Globus pallidus (tissue), 1 donor: ENCODE measurements at regions not wholly inside any gene's neighbourhood (a gene's known extent, or its start where the extent isn't known, plus 50 kb on each side); places are given as distances from the start of the nearest gene placed in this dataset.

ENCODE experiments used
- DNase-seq: peaks from one replicate; pipeline ENCODE4 v3.0.0-alpha.2; 2015; ENCODE audit warnings: low spot score

DNA sequence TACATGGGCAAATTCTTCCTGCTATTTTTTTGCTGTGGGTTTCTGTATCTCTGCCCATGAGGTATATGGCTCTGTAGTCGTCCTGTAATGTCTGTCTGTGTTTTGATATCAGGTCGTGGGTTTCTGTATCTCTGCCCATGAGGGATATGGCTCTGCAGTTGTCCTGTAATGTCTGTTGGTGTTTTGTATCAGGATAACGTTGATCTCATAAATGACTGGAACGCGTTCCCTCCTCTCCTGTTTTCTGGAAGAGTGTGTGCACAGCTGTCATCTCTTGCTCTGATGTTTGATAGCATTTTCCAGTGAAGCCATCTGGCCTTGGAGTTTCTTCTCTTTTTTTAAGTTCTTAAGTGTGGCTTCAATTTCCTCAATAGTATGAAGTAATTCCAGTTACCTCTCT lies 57.2 kb downstream of the SOX1 start:
- DNase-seq, result no peak

DNA sequence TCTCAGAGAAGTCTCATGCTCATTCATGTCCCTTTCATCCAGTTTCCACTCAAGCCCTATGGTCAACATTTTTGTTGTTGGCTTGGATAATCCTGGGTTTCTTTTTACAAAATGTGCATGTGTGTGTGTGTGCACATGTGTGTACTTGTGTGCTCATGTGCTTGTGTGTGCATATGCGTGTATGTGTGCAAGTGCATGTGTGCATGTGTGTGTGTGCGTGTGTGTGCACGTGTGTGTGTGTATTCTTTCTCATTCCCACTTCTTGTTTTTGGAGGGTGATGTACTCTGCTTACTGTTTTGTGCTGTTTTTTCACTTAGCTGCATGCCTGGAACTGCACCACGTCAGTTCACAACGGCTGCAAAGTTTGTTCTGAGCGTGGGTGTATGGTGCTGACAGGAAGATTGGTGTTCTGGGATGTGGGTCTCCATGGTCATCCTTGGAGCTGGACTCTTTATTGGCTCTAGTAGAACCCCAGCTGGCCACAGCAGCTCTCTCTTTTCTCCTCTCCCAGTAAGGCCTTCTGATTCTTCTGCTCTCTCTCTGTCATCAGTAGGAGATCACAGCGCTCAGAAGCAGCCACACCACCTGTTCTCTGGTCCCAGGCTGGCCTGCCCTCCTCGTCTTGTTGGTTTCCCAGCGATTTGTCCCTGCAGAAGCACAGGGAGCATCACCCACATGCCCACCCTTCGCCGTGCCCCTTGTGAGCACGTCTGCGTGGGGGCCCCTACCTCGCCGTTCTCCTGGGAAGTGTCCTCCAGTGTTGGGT lies 60.8 kb downstream of the SOX1 start:
- DNase-seq, result no peak

DNA sequence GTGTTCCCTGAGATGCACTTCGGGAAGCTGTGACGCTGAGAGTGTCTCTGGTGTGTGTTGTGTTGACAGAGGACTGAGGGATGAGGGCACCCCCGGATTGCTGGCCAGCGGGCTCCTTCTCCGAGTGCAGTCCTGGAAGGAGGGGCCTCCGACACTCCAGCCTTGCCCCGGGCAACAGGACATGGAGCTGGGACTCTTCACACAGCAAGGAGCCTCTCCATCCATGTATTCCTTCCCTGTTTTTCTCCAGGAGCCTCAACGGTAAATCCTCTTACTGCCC lies 61.3 kb downstream of the SOX1 start:
- DNase-seq, result no peak

DNA sequence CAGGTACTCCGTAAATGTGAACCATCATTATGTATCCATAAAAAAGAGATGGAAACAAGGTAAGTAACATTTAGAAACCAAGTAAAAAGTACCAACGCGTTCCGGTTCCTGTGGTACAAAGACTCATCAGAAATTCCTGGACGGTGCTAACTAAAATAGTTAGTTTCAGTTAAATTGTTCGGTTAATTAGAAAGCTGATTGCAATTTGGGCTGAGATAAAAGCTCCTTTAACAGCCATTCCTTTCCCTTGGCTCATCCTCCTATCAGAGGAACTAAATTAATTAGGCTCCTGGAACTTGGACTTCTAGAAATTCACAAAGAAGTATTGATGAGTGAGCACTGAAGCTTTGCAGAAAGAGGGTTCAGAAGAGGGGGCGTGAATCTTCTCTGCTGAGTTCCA lies 63.5 kb downstream of the SOX1 start:
- no peak for DNase-seq

DNA sequence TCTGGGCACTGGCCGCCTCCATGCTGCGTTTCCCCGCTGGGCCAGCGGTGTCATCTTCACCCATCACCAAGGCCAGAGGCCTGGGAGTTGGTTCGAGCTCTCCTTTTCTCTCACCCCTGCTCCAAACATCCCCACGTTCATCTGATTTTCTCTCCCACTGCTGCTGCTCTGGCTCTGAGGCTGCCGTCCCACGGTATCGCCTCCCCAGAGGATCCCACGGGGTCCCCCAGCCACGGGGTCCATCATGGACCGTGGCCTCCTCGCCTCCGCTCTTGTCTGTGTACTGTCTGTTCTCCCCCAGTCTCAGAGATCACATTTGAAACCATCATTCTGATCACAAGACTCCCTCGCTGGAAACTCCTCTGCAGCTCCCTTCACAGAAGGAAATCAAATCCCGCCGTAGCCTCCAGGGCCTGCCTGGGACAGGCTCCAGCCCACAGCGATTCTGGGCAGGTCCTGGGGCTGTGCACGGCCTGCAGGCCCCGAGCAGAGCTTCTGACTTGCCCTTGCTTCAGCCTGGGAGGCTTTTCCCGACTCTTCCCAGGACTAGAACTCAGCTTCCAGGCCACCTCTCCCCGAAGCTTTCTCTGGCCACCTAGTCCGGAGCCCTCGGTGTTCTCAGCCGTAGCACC lies 64.2 kb downstream of the SOX1 start:
- DNase-seq, result no peak

DNA sequence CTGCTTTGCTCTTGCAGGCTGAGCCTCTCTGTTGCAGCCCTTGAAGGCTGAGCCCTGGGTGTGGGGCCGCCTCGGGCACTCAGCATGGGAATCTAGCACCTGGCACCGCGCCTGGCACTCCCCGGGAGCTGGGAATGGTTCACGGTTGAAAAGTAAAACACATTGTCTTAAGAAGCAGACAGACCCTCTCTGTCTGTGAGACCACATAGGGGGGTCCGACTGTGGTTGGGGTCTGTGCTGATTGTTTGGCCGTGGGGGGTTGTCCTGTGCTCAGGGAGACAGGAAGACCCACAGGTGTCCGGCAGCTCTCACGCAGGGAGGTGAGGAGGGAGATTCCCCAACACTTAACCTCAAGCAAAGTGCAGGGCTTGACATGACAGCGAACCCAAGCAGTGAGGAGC lies 64.8 kb downstream of the SOX1 start:
- no peak for DNase-seq

DNA sequence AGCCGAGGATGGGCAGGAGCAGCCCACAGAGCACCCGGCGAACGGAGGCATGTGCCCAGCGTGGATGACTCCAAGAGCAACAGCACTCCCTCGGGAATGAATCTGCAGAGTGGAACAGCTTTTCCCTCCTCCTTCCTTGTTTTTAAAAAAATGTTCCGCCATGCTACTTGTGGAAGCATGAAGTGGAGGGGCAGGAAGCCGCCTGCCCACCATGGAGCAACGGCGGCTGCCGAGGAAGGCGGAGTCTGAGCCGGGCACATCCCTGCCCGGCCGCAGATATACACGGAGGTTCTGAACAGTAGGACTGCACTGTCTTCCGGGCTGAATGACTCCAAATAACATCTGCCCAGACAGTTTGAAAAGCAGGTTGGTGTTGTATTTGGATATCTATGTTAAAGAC lies 65.2 kb downstream of the SOX1 start:
- no peak for DNase-seq

DNA sequence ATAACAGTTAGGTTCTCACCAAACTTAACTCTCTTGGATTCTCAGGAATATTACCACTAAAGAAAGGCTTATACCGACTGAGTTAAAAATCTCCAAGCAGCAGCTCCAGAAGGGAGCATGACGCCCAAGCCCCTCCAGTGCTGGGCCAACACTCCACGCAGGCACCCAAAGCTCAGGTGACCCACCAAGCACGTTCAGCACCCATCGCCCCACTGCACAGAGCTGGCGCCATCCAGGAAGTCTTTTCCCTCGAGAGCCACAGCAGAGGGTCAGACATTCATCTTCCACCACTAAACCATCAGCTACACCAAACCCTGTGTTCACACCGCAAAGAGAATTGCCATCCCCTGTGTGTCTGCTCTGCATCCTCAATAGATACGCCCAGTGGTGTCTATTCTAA lies 65.7 kb downstream of the SOX1 start:
- no peak for DNase-seq

DNA sequence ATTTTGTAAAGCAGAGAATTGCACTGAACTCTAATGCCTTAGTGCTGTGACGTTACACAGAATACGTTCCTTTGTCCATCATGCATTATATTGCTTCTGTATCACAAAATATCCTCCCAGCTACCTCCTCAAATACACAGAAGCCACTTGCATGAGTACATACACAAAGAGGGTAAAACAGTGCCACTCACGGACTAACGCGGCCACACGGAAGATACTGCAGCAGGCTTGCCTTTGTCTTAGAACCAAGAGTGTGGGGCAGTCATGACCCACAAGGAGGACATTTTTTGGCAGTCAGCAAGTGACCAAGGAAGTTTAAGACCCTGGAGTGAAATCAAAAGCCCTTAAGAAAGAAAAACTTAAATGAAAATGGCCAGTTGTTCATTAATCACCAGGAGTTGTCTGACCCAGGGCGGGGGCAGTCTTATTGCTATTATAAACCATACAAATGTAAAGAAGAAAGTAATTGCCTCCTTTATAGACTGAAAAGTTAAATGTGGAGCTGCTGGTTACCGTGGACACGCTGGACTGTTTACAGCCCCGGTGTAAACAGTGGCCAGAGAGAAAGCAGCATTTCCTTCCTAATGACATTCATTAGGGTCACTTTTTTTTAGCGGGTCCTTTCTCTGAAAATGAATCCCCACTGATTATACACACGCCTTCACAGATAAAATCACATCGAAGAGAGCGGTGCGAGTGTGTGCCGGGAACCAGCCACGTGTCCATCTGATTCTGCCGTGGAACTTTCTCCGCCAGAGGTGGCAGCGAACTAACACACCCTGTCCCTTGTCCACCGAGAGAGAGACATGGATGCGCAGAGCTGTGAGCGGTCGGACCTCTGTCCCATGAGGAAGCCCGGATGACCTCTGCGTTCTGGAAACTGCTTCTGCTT lies 66.8 kb downstream of the SOX1 start:
- no peak for DNase-seq

DNA sequence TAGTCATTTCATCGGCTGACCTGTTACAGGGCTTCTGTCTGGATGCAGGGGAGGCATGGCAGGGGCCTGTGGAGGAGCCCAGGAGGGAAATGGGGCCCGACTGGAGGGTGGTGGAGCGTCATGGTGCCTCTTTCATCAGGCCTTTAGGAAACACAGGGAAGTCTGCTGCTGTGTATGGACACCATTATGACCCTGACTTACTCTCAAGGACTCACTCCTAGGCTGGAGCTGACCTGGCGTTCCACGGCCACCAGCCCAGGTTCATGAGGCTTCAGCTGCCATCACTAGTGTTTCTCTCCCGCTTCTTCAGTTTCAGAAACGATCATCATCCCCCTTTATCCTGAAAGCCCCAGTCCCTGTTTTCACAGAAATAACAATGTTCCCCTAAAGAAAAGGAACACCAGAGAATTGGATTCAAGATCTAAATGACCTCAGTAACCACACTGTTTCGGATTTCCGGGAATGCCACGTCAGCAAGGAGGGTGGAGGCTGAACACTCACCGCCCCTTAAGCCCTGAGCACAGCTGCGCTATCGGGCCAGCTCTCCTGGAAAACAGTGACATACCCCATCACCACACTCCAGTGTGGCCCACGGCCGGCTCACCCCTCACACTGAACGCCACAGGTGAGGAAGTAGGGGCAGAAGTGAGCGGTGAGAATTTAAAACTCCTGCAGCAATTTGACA lies 67.6 kb downstream of the SOX1 start:
- DNase-seq, result no peak

DNA sequence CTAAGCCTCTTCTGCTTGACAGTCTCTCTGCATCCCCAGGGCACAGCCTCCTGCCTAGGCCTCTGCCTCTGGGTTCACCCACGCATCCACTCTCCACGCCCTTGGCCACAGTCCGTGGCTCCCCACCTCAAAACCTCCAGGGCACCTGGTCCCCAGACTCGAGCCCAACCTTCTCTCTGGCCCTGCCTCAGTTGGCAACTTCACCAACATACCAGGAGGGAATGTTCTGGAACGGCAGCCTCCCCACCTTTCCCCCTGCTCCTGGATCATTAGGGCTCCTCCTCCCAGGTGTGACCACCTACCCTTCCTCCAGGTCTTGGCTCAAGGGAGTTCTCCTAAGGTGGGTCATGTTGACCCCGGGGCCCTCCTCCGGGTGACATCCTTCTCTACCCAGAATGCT lies 69.1 kb downstream of the SOX1 start:
- no peak for DNase-seq

DNA sequence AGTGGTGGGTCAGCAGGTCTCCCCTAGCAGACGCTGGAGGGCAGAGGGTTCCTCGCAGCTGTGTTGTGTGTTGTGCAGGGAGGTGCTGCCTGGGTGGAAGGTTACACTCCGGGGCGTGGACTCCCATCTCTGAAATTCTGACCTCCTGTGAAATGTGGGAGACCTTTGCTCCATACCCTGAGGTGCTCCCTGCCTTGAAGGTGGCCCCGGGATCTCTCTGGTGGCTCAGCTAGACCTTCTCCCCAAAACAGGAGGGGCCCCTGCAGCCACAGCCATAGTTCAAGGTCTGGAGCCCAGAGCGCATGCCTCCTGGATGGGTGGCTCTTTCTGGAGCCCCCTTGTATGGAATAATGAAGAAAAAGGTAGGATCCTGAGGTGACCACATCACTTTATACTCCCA lies 70.2 kb downstream of the SOX1 start:
- DNase-seq, result no peak

DNA sequence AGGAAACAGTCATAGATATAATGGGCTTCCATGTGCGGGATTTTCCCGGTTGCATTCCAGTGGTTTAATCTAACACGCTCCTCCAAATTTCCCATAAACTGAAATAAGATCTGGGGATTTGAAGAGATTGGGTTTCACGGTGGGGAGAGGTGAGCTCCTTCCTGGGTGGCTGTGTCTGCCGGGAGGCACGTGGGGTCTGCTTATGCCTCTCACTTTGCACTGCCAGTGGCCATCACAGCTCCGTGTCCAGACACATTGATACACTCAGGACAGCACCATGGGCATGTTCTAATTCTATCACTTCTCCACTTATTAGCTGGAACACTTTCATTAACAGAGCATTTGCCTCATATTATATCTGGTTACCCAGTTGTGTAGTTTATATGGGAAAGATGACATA lies 73.4 kb downstream of the SOX1 start:
- no peak for DNase-seq

DNA sequence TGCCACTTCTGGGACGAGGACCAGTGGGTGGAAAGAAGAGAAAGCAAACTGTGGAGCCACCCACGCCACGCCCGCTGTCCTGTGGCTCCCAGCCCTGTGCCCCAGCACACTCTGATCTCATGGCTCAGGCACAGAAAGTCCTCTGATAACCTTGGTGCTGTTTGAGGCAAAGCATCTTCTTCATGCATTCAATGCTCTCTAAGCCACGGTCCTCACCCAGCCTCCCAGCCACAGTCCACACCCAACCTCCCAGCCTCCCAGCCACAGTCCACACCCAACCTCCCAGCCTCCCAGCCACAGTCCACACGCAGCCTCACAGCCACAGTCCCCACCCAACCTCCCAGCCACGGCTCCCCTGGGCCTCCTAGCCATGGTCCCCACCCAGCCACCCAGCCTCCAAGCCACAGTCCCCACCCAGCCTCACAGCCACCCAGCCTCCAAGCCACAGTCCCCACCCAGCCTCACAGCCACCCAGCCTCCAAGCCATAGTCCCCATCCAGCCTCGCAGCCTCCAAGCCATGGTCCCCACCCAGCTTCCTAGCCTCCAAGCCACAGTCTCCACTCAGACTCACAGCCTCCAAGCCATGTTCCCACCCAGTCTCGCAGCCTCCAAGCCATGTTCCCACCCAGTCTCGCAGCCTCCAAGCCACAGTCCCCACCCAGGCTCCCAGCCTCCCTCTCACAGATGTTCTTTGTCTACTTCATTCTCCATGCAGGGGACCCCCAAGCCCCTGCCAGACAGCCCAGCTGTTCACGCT lies 74.9 kb downstream of the SOX1 start:
- no peak for DNase-seq

DNA sequence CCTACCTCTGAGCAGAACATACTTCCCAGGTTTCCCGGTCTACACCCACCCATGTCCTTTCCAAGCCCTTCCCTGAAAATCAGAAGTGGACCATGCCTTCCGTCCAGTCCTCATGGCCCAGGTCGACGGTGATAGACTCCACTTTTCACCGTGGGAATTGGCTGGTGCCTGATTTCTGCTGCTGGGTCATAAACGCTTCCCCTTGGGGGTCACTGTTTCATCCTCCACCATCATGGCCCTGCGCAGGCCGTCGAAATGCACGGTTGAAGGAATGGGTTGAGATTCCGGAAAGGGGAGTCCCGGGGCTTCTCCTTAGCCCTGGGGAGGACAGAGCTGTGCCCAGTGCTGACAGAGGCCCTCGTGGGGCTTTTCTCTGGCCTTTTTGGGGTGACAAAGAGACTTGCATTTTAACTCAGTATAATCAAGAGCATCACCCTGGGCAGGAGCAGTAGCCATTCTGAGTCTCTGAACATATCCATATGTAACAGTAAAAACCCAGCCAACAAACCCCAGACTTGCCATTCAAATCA lies 75.5 kb downstream of the SOX1 start:
- no peak for DNase-seq

DNA sequence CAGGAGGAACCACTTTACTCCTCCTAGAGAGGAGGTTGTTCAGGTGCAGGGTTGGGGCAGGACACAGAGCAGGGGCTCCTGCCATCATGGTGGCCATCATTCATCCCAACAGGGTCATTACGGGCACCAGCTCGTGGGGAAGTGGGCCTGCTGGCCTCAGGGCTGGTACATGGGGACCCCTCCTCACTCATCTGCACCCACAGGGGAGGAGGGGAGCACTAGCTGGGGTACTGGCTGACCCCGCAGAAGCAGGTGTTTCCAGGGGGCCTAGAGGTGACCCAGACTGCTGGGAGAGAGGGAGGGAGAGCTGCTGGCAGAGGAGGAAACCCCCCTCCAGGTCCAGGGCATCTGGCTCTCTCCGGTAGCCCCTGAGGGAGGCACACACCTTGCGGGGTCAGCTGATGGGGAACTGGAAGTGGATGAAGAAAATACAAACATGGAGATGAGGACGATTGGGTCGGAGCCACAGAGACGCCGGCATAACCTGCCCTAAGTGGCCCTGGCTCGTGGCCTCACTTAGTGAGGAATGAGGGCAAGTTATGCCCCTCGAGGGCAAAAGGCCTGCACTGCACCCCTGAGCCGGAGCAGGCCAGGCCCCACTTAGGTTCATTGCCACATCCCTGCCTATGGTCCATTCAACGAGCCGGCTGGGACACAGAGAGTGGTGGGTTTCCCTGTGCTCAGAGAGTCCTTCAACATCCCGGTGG lies 76.2 kb downstream of the SOX1 start:
- no peak for DNase-seq

DNA sequence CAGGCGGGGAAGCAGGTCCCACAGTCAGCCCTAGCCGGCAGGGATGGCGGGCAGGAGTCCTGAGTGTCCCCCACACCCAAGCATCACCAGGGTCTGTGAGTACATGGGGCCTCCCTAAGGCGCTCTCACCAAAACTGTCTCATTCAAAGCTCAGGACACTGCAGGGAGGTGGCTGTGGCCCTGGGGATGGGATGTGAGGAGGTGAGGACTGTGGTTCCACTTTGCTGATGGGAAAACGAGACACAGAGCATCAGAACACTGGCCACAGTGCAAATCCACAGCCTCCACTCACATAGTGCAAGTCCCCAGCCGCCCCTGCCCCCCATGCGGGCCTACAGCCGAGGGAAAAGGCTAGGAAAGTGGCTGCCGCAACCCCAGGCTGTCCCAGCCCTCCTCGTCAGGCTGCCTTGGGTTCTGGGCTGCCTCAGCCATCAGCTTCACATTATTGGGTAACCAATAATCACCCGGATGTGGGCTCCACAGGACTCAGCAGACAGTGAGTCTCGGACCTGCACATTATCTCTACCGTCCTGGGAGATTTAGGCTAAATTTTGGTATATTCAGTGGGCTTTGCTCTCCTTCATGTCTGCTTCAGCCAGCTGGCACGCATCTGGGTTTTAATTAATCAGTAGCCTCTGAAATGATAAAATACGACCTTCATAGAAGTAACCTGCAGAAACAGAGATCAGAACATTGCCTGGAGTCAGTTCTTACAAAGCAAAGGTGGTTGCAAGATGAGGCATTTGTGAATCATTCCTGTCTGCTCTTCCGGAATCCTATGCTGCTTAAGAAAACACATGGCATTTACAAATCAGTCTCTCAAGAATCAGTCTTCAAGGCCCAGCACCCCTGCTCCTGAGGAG lies 77.0 kb downstream of the SOX1 start:
- no peak for DNase-seq

DNA sequence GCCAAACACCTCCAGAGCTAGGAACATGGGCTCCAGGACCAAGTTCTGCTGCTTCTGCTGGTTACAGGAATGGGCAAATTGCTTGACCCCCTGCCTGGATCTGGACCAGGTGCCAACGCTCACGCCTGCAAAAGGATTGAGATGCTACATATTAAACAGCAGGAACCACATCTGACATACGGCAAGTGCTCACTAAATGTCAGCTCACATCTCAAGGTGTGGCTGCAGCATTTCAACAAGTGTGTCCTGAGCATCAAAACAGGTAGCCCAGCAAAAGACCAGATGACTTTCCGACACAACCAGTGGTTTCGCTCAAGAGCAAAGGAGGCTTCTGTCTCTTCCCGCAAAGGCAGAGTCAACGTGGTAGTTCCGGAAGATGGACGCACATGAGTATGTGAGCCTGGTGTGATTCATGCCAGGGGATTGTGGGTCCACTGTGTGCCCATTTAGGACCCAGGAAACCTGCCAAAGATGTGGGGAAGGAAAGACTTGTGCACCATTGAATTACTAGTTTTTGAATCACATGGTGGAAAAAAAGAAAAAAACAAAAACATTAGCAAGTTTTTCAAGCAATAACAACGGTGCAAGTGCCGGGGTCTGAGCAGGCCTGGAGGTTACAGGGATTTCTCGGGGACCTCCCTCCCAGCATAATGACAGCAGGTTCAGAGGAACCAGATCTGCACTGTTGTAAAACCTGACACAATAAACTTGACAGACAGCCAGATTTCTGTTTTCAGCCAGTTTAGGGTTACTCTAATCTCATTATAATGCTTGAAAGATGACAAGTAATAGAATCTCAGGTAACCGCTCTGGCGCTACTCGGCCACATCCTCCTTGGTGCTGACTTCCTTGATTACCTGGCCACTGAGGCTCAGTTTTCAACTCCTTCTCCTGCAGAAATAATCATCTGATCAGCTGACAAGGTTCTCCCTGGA lies 77.9 kb downstream of the SOX1 start:
- DNase-seq, result no peak
